ENCODE measurements at regions not wholly inside any gene's neighbourhood (a gene's known extent, or its start where the extent isn't known, plus 50 kb on each side); places are given as distances from the start of the nearest gene placed in this dataset.

DNA sequence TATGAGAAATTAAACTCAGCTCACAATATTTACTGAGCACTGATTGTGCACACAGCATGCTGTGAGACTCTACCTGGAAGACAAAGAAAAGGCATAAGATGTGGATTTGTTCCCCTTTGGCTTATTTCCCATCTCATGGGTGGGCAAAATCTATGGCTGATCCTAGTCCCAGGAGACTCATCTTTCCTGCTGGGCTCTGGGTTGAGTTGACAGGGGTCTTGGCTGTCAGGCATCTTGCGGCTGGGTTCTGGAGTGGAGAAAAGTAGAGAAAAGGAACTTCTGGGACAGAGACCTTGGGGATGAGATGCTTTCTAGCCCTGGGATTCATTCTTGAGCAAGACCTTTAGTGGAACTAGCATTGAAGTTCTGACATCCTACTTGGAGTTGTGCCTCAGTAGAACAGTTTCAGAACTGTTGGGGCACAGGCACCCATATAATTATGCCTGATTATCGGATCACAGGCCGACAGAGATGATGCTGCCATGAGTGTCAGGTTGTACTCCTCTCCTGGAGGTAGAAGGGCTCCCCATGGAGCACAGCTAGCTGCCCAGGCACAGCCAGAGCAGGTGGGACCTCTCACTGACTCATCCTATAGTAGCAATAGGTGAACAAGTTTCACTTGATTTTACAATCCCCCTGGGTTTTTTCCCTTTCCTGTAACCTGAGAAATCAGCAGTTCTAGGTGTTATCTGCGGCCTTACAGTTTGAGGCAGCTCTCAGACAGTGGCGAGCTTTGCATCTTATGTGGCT lies 260.9 kb downstream of the CYRIA start:
- no peak overlapping the region for H3K27ac ChIP-seq
- TF ChIP-seq, protein P1, sequence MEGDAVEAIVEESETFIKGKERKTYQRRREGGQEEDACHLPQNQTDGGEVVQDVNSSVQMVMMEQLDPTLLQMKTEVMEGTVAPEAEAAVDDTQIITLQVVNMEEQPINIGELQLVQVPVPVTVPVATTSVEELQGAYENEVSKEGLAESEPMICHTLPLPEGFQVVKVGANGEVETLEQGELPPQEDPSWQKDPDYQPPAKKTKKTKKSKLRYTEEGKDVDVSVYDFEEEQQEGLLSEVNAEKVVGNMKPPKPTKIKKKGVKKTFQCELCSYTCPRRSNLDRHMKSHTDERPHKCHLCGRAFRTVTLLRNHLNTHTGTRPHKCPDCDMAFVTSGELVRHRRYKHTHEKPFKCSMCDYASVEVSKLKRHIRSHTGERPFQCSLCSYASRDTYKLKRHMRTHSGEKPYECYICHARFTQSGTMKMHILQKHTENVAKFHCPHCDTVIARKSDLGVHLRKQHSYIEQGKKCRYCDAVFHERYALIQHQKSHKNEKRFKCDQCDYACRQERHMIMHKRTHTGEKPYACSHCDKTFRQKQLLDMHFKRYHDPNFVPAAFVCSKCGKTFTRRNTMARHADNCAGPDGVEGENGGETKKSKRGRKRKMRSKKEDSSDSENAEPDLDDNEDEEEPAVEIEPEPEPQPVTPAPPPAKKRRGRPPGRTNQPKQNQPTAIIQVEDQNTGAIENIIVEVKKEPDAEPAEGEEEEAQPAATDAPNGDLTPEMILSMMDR (IDR thresholded peaks at IDR 0.05): no peak

DNA sequence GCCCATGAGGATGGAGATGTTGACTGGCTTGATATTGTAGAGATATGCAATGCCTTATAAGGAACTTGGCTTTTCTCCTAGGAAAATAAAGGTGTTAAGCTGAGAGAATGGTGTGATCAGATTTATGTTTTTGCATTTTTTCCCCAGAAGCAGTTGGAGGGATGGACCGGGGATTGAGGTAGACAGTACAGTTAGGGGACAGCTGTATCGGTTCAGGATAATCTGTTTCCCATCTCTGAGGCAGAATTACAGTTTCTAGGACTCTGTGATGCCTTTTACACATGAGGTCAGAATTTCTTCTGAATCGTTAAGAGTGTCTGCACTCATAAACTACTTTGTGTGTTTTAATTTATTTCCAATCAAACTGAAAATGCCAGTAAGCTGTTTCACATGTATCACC lies 261.5 kb downstream of the CYRIA start:
- Histone ChIP-seq H3K4me3 (ENCODE audit: low read depth, low read length) (no peak overlapping the region), H3K9ac (no peak overlapping the region), H3K9me3 (ENCODE audit: control insufficient read depth, low read length) (no peaks in the 10 kb centered on the region), H3K27me3 (ENCODE audit: control insufficient read depth, insufficient read depth, low read length) (no peaks in the 10 kb centered on the region), H3K36me3 (ENCODE audit: control insufficient read depth, insufficient read depth, low read length) (no peaks in the 10 kb centered on the region), H3K27ac (no peak overlapping the region), H2AFZ (no peak overlapping the region), H3K79me2 (no peaks in the 10 kb centered on the region), H3K4me1 (no peaks in the 10 kb centered on the region), H3K4me2 (ENCODE audit: low read length) (no peak overlapping the region)
- TF ChIP-seq, protein P1 (IDR thresholded peaks at IDR 0.05): no peak

More for the DNA sequence above, 260.9 kb downstream of the CYRIA start:
- H2AFZ ChIP-seq: no peak overlapping the region
- no peaks in the 10 kb centered on the region for H3K27me3 ChIP-seq (ENCODE audit: control insufficient read depth, insufficient read depth, low read length)
- no peak overlapping the region for H3K9ac ChIP-seq
- H3K9me3 ChIP-seq (ENCODE audit: control insufficient read depth, low read length): no peaks in the 10 kb centered on the region
- no peak overlapping the region for H3K4me2 ChIP-seq (ENCODE audit: low read length)
- no peaks in the 10 kb centered on the region for H3K4me1 ChIP-seq
- no peak overlapping the region for H3K4me3 ChIP-seq (ENCODE audit: low read depth, low read length)
- H3K36me3 ChIP-seq (ENCODE audit: control insufficient read depth, insufficient read depth, low read length): no peaks in the 10 kb centered on the region
- no peaks in the 10 kb centered on the region for H3K79me2 ChIP-seq

DNA sequence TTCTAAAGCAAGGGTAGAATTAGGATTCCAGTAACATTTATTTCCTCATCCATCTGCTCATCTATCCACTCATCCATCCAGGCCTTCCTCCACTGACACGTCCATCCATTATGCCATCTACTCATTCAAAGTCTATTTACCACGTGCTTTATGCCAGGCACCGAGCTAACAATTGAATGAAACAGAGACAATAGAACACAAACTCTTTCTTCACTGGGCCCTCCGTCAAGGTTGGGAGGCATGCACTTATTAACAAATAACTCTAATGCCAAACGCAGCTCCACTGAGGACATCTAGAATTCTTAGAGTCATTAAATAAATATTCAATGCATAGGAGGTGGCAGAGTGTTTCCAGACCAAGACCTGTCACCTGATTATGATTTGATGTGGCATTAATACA lies 262.7 kb downstream of the CYRIA start:
- no peaks in the 10 kb centered on the region for H3K79me2 ChIP-seq
- no peaks in the 10 kb centered on the region for H3K9me3 ChIP-seq (ENCODE audit: control insufficient read depth, low read length)
- H3K36me3 ChIP-seq (ENCODE audit: control insufficient read depth, insufficient read depth, low read length): no peaks in the 10 kb centered on the region
- TF ChIP-seq, protein P1 (IDR thresholded peaks at IDR 0.05): no peak
- no peak overlapping the region for H3K4me2 ChIP-seq (ENCODE audit: low read length)
- no peaks in the 10 kb centered on the region for H3K27me3 ChIP-seq (ENCODE audit: control insufficient read depth, insufficient read depth, low read length)
- H3K4me3 ChIP-seq (ENCODE audit: low read depth, low read length): no peak overlapping the region
- no peak overlapping the region for H2AFZ ChIP-seq
- no peak overlapping the region for H3K27ac ChIP-seq
- no peaks in the 10 kb centered on the region for H3K4me1 ChIP-seq
- no peak overlapping the region for H3K9ac ChIP-seq

DNA sequence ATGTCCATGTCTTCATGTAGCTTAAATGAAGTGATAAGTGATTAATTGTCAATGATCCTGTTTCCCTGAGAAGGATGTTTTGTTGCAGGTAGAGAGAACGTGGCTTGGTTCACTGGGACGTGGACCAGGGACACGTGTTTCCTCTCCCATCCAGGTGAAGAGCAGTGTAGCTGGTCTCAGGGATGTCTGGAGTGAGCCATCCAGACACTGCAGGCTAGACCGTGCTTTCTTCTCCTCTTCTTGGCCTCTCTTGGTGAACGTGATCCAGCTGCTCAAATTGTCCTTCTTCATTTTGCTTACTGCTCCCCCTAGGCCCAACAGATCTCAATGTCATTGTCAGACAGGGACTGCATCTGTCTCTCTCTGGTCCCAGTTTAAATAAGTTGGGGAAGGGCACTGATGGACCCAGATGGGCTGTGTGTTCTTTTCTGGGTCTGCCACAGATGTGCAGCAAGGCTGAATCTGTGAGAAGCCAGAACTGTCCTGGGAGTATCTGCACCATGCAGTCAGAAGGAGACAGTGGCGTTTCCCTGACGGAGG lies 263.8 kb downstream of the CYRIA start:
- Histone ChIP-seq H3K79me2 (no peaks in the 10 kb centered on the region), H3K4me2 (ENCODE audit: low read length) (no peak overlapping the region), H3K9ac (no peak overlapping the region), H3K36me3 (ENCODE audit: control insufficient read depth, insufficient read depth, low read length) (no peaks in the 10 kb centered on the region), H3K4me1 (no peaks in the 10 kb centered on the region), H3K27me3 (ENCODE audit: control insufficient read depth, insufficient read depth, low read length) (no peaks in the 10 kb centered on the region), H3K9me3 (ENCODE audit: control insufficient read depth, low read length) (no peaks in the 10 kb centered on the region), H3K27ac (no peak overlapping the region), H2AFZ (no peak overlapping the region), H3K4me3 (ENCODE audit: low read depth, low read length) (no peak overlapping the region)
- TF ChIP-seq, protein P1 (IDR thresholded peaks at IDR 0.05): no peak
